ENCODE measurements at regions not wholly inside any gene's neighbourhood (a gene's known extent, or its start where the extent isn't known, plus 50 kb on each side); places are given as distances from the start of the nearest gene placed in this dataset.
"Not testable (repeated sequence)": the region's sequence is repeated elsewhere in the genome, so short reads cannot be mapped to it uniquely, and the experiment has no call there.

DNA sequence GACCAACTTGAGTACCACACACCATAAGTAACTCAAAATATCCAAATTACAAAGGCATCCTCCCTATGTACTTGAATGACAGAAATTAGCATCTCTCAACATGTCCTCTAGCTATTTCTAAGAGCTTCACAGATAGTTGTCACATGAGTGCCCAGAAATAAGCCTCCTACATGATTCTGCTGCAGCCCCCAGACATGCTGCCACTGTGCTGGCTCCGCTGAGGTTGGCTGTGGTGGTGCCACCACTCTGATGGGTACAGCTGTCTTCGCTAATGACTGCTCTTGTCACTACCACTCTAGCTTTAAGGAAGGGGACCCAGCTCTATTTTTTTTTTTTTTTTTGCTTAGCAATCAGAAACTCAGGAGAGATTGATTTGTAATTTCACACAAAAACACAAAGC, 256.0 kb downstream of the GRXCR1 start:
- TF ChIP-seq POLR2A (IDR thresholded peaks at IDR 0.05), result no peak
- no peak for TF ChIP-seq EP300 (IDR thresholded peaks at IDR 0.05)
- TF ChIP-seq, protein P1, sequence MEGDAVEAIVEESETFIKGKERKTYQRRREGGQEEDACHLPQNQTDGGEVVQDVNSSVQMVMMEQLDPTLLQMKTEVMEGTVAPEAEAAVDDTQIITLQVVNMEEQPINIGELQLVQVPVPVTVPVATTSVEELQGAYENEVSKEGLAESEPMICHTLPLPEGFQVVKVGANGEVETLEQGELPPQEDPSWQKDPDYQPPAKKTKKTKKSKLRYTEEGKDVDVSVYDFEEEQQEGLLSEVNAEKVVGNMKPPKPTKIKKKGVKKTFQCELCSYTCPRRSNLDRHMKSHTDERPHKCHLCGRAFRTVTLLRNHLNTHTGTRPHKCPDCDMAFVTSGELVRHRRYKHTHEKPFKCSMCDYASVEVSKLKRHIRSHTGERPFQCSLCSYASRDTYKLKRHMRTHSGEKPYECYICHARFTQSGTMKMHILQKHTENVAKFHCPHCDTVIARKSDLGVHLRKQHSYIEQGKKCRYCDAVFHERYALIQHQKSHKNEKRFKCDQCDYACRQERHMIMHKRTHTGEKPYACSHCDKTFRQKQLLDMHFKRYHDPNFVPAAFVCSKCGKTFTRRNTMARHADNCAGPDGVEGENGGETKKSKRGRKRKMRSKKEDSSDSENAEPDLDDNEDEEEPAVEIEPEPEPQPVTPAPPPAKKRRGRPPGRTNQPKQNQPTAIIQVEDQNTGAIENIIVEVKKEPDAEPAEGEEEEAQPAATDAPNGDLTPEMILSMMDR (IDR thresholded peaks at IDR 0.05), result no peak
- DNase-seq (ENCODE audit: low spot score in 2 of 2), result no peak
- Histone ChIP-seq H3K27ac (no peak overlapping the region), H3K9me3 (peaks cover 0 to 5% (median 0%) of the 10 kb centered on the region in 4 donors), H3K36me3 (no peaks in the 10 kb centered on the region), H3K27me3 (no peaks in the 10 kb centered on the region), H3K4me3 (no peak overlapping the region), H3K4me1 (no peaks in the 10 kb centered on the region)
- 80 to 86% methylated on average over 2 of the region's 2 CpGs for WGBS, 2 donors

DNA sequence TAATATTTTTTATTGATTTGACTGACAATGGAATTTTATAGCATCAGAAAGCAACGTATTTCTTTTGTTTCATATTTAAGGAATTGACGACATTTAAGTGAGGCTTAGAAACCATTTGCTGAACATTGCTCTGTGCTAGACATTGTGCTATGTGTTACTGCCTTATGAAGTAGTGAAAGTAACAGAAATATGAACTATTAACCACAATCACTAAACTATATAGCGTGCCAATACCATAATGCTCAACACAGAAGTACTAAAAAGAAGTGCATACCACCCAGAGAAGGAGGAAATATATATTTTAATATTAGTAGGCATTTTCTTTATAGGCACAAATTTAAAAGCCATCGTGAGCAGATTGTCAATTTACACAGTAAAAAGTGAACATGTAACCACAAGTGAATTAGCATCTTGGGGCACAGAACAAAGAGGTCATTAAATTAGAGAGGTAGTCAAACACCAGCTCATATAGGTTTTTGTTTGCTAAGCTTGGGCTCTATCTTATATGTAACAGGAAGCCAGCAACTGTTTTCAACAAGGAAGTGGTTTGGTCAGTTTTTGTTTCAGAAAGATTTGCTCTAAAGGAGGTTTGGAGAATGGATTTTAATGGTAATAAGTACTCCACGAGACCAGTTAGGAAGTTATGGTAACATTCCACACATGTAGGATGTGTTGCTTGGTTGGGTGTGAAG, 270.7 kb downstream of the GRXCR1 start:
- 72 to 73% methylated on average over 5 of the region's 5 CpGs for WGBS, 2 donors
- Histone ChIP-seq H3K36me3 (no peaks in the 10 kb centered on the region), H3K4me3 (no peak overlapping the region), H3K9me3 (no peaks in the 10 kb centered on the region), H3K27me3 (no peaks in the 10 kb centered on the region), H3K27ac (no peak overlapping the region), H3K4me1 (no peaks in the 10 kb centered on the region)
- no peak for DNase-seq (ENCODE audit: low spot score in 2 of 2)
- TF ChIP-seq EP300 (IDR thresholded peaks at IDR 0.05), result no peak
- TF ChIP-seq, protein P1 (IDR thresholded peaks at IDR 0.05), result no peak
- TF ChIP-seq POLR2A (IDR thresholded peaks at IDR 0.05), result no peak

DNA sequence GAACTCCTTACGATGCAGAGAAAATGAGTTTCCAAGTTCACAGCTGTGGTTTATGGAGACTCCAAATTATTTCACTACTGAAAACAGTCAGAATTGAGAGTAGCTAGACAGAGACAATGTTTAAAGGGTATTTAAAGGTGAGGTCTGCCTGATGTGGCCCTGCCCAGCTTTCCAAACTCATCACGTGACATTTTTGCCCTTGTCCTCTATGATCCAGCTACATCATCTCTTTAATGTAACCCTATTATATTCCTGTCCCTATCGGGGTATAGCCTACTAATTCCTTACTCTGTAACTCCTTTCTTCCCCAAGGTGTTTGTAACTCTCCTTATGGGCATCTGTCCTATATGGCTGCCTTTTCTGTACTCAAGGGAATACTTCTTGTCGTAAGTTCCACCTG, 297.2 kb downstream of the GRXCR1 start:
- DNase-seq (ENCODE audit: low spot score in 2 of 2), result no peak
- no peaks in the 10 kb centered on the region for H3K4me1 ChIP-seq
- 81 to 90% methylated on average over 4 of the region's 4 CpGs for WGBS, 2 donors

DNA sequence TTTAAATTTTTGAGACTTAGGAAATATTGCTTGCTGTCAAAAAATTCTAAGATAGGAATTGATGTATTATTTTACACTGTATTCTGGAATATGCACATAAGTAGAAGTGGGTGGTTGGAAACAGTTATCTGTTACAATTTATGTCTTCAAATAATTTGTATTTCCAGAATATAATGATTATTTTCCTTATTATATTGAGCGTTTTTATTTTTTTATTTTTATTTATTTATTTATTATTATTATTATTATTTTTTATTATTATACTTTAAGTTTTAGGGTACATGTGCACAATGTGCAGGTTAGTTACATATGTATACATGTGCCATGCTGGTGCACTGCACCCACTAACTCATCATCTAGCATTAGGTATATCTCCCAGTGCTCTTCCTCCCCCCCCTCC, 320.1 kb downstream of the GRXCR1 start:
- not testable (repeated sequence) for DNase-seq (ENCODE audit: low spot score in 2 of 2)

More for the DNA sequence above, 297.2 kb downstream of the GRXCR1 start:
- Histone ChIP-seq H3K36me3 (no peaks in the 10 kb centered on the region), H3K27ac (no peak overlapping the region), H3K27me3 (no peaks in the 10 kb centered on the region), H3K9me3 (no peaks in the 10 kb centered on the region), H3K4me3 (no peak overlapping the region)
- TF ChIP-seq, protein P1 (IDR thresholded peaks at IDR 0.05), result no peak
- TF ChIP-seq POLR2A (IDR thresholded peaks at IDR 0.05) (no peak), EP300 (IDR thresholded peaks at IDR 0.05) (no peak)

DNA sequence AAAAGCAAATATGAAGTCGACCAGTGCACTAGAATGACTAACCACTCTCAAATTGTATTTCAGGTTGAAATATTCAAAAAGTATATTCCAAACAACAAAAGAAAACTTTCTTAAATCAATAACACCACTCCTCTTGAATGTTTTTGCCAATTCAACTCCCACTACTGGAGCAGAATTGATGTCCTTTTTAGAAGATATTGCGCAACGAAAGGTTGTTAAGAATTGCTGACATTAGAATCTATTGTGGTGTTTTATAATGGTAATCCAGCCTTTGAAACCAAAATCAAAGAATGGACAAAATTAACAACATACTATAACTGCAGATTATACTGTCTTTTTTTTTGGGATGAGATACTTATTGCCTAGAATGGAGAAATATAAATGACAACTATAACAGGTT, 331.3 kb downstream of the GRXCR1 start:
- 87 to 91% methylated on average over 3 of the region's 3 CpGs for WGBS, 2 donors
- no peak for DNase-seq (ENCODE audit: low spot score in 2 of 2)
- Histone ChIP-seq H3K4me3 (no peak overlapping the region), H3K4me1 (no peaks in the 10 kb centered on the region), H3K36me3 (no peaks in the 10 kb centered on the region), H3K27ac (no peak overlapping the region), H3K9me3 (no peaks in the 10 kb centered on the region), H3K27me3 (no peaks in the 10 kb centered on the region)
- TF ChIP-seq, protein P1 (IDR thresholded peaks at IDR 0.05), result no peak
- TF ChIP-seq POLR2A (IDR thresholded peaks at IDR 0.05) (no peak), EP300 (IDR thresholded peaks at IDR 0.05) (no peak)

More for the DNA sequence above, 320.1 kb downstream of the GRXCR1 start:
- H3K4me3 ChIP-seq, H3K4me1 ChIP-seq, H3K9me3 ChIP-seq, H3K27me3 ChIP-seq, H3K27ac ChIP-seq, H3K36me3 ChIP-seq: not testable (repeated sequence)
- WGBS, 2 donors, result 88 to 91% methylated on average over 1 of the region's 1 CpG
